ENCODE measurements at regions not wholly inside any gene's neighbourhood (a gene's known extent, or its start where the extent isn't known, plus 50 kb on each side); places are given as distances from the start of the nearest gene placed in this dataset.
"Not testable (repeated sequence)": the region's sequence is repeated elsewhere in the genome, so short reads cannot be mapped to it uniquely, and the experiment has no call there.

DNA sequence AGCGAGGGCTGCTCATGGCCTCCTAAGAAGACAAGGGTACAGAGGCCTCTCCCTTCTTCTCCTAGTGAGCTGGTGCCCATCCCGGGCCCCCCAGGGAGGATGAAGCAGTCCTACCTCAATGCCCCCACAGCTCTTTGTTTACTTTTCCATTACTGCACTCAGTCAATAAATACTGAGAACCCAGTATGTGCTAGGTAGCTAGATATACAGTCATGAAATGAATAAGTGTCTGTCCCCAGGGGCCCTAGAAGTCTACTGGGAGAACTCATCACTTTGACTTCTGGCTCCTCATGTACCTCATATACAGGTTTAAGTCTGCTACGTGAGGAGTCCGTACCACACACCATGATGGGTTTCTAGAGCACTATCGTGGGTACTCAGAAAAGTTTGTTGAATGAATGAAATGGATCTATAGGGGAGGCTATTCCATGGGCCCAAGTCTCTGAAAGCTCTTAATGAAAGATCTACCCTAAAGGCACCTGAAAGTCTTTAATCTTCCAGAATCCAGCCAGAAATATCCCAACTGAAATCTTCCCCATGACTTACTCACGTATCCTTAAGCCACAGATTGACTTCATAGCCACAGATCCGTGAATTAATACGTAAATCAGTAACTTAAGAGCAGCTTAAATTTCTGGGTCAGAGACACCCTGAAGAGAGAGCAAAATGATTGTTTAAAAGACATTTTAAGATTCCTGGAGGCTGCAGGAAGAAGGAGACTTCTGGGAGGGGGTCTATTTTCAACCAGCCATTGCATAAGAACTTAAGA lies 51.6 kb upstream of the POMP start:
- DNase-seq, result no peak

DNA sequence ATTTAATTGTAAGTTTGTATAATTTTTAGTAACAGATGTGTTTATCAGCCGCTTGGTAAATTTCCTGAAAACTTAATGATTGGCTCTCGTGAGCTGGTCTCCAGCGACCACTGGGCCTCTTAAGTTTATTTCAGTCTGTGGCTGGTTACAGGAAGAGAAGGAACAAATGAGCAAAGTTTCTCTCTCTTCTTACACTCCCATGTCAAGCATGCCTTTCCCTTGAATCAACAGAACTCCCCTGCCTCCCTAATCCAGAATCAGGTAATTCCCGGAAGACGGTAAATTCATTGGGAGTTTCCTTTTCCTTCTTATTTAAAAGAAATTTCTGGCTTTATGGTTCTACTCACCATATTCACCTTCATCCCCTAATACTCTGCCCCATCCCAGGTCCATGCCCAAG lies 52.5 kb upstream of the POMP start:
- no peak for DNase-seq

DNA sequence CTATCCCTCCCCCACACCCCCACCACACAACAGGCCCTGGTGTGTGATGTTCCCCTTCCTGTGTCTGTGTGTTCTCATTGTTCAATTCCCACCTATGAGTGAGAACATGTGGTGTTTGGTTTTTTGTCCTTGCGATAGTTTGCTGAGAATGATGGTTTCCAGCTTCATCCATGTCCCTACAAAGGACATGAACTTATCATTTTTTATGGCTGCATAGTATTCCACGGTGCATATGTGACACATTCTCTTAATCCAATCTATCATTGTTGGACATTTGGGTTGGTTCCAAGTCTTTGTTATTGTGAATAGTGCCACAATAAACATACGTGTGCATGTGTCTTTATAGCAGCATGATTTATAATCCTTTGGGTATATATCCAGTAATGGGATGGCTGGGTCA lies 53.8 kb upstream of the POMP start:
- not testable (repeated sequence) for DNase-seq

DNA sequence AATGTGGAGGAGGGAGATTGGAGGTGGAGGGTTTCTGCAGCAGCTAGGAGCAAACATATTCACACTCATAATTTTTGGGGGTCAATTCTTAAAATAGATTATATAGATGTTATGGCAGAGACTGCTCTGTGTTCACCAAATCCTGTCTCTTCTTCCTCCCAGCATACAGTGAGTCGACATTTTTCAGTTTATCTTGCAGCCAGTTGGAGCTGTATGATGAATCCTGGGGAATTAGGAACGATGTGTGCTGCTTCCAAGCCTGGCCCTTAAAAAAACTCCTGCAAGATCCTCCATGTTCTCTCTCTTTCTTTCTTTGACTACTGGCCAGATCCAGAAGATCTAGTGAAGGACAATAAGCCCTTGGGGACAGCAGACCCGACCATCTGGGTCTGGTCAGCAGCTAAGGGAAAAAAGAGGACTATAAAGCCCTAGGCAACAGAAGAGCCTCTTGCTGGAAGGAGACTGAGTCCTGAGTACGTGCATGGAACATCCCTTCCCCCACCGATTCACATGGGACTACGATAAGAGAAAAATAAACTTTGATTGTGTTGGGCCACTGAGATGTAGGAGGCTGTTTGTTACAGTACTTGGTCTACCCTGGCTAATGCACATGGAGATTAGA lies 55.8 kb upstream of the POMP start:
- DNase-seq, result no peak

DNA sequence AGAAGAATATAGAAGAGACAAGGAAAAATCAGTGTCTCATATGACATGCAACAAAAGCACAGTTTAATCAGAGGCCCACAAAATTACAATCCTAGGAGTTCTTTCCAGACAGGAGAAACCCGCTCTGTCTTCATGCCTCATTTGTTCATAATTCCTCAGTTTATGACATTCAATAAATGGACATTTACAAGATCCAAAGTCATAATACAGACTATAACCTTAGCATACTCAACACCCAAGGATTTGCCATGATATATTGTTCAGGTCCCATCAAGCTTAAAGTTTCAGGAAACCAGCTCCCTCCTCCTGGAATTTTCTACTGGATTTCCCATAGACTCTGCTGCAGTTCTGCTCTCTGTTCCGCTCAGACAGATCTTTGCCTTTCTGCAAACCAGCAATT lies 56.4 kb upstream of the POMP start:
- no peak for DNase-seq

DNA sequence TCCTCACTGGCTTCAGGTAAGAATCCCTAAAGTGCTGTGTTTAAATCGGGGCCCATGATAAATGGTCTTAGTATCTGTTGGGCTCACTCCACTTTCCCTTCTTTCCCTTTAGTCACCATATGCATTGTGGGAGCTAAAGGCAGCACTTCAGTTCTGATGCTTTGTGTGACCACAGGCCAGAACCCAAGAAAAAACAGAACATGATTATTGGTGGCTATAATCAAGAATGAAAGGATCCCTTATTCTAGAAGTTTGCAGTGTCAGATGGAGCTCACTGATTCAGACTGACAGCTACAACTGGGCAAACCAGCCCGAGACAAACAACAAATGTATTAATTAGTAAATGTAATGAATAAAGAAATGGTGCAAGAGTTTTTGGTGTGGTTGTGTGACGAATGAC lies 57.3 kb upstream of the POMP start:
- DNase-seq, result no peak

DNA sequence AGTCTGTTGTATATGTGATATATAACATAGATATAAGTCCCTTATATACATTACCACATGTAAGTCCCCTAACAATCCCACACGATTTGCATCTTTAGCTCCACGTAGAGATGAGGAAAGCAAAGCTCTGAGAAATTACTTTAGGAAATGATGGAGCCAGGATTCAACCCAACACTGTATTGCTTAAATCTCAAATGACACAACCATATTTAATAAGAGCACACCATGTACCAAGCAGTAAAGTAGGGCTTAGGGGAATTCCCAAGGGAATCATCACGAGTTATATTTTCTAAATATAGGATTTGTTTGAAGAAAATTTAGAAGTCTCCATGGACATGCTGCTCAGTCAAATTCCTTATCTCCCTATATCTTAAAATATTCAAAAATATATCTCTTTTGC lies 61.3 kb upstream of the POMP start:
- DNase-seq, result no peak

DNA sequence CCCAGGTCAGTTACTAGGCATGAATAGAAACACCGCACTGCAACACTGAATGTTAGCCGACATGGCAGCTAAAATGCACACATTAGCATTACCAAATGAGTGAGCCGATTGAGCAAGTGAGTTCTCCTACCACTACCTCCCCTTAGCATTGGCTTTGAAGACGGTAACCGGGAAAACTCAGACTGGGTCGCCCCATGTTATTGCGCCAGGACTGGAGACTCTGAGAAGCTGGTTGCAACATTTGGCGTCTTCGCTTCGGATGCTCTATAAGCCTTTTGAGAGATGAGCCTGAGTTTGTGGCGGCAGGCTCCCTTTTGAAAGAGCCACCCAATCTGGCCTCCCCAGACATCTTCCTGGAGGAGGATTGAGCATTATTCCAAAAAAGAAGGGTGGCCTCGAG lies 68.5 kb upstream of the POMP start:
- DNase-seq, result no peak

DNA sequence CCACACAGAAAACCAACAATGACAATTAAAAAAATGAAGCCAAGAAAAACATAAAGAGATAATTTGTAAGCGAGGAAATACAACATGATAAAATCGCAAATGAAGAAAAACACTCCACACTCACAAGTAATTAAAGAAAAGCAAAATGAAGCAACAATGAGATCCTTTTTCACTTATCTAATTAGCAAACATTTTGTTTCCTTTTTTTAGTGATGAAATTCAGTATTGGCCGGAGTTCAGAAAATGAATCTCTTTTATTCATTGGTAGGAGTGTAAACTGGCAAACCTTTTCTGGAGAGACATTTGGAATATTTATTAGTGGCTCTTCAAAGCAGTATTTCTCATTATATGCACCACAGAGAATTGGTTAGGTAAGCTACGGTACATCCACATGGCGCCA lies 70.6 kb upstream of the POMP start:
- DNase-seq, result no peak

DNA sequence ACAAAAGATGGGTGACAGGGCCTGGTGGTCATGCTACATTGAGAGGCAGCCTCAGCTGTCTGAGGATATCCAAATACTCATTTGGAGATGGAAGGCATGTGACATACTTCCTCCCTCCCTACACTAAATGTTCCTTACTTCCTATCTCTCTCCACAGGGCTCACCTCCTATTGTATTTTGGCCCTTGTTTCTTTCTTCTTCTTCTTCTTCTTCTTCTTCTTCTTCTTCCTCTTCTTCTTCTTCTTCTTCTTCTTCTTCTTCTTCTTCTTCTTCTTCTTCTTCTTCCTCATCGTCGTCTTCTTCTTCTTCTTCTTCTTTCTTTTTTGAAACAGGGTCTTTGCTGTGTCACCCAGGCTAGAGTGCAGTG lies 71.8 kb upstream of the POMP start:
- no peak for DNase-seq

DNA sequence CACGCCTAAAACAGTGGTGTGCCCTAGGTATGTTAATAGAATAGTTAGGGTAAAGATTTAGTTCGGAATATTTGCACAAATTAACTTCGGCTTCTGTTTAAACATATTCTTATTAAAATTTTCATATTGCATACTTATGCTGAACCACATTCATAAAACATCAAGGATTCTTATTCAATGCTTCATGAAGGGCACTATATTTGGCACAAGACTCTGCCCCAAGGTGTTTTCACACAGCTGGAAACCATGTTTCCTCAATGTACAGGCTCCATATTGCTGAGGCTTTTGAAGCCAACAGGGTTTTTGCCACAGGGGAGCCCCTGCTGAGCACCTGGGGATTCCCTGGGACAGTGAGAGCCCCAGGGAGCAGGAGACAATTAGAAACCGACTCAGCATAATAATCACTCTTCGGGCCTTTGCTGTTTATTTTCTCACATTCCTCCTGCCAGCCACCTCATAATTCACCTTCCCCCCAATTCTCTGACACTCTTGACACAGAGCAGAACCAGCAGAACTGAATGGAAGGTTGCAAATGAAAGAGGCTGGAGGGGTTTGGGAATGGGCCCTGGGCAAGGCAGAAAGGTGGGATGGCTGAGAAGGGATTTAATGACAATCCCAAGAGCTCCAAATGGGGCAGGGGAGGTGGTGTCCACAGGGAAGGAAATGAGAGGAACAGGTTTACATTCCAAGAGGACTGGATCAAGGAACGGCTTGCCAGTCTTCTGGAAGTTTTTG lies 72.3 kb upstream of the POMP start:
- no peak for DNase-seq

DNA sequence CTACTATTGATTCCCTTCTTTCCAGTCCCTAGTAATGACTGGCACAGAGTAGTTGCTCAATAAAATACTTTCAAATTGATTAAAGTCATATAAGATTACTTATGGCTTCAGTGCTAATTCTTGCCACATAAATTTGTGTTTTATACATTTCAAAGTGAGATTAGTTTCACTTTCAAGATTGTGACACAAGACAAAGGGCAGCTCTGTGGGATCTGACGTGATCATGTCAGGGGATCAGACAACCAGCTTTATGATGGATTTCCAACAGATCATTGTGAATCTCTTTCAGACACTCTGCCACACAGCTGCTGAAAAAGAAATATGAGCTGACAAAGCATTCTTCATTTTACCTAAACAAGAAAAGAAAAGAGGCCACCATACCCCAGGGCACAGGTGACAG lies 73.4 kb upstream of the POMP start:
- peak; percentile 3 for DNase-seq

DNA sequence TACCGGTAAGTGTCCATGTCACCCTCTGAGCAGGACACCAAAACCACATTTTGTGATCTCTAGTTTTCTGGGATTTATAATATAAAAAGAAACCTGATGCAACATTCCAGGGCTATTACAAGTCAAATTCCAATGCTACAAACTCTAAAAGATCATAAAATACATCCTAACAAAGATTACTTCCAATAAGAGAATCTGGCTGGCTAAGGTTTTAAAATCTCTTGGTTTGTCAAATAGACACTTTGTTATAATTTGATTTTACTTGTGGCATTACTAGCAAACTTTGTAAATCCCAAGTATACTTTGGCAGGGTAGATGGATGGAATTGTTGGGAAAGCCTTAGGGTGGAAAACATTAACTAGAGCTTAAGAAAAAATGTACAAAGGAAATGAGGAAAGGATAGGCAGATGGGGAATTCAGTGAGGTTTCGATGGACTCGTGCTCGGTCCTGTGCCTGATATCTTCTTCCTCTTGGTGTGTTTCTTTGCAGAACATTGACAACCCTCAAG lies 74.0 kb upstream of the POMP start:
- no peak for DNase-seq

DNA sequence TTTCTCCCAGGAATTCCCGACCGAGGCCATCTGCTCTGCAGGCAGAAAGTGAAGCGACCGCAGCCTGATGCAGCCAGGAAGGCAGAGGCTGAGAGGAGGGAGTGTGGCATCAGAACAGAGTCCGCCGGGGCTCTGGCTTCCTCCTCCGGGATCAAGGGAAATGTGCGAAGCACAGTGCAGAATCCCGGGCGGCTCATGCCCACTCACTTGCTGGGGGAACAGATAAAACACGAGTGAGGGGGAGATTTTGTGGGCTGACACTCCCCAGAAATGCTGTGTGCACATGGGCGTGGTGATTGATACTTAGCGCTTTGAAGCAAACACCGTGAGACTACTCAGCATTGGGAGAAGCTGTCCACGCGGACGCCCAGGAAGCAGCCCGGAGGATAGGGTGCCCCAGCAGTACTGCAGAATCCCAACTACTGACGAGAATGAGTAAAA lies 75.3 kb upstream of the POMP start:
- no peak for DNase-seq

DNA sequence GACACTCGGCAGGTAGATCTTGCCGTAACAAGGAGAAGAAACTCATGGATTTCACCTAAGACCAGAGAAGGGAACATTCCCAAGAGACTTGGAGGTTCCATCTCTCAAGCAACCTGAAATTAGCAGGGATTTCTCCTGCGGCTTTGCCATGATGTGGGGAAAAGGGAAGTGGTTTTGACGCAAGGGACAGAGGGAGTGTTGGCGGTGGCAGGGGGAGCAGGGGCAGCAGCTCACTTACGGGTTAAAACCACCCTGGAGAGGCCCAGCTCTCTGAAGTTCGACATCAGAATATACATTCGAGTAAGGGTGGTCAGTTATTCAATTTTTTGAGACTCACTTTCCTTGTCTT lies 76.1 kb upstream of the POMP start:
- no peak for DNase-seq

DNA sequence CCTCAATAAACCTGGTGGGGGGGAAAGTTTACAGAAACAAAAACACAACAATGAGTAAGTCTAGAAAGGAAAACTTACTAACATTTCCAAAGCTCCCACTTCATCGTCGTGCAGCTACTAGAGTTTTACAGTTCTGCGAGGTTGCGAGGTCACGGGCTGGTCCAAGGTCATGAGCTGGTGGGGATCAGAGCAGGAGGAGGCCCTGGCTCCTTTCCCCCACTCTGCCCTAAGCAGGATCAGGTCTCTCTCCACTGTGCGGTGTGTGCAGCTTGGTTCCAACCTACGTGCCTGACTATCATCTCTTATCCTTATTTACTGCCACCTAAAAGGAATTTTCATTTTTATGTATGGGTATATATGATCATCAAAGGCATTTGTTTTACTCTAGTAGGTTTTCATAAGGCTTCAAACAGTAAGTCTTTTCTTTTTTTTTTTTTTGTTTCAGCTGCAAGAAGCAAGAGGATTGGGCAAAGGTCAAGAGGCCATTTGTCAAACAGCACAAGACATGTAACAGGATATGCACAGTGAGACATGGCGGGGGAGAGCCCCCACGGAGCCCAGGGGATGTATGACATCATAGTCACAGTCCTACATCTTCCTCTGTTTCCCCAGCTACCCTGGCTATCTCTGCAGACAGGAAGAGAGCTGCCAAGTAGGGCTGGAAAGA lies 76.6 kb upstream of the POMP start:
- no peak for DNase-seq

DNA sequence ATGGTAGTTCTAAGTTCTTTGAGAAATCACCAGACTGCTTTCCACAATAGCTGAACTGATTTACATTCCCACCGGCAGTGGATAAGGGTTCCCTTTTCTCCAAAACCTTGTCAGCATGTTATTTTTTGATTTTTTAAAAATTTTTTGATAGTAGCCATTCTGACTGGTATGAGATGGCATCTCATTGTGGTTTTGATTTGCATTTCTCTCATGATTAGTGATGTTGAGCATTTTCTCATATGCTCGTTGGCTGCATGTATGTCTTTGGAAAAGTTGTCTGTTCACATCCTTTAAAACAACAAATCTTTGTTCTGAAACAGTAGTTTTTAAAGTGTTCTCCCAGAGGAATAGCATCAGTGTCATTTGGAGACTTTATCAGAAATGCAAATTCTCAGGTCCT lies 77.5 kb upstream of the POMP start:
- DNase-seq, result no peak

DNA sequence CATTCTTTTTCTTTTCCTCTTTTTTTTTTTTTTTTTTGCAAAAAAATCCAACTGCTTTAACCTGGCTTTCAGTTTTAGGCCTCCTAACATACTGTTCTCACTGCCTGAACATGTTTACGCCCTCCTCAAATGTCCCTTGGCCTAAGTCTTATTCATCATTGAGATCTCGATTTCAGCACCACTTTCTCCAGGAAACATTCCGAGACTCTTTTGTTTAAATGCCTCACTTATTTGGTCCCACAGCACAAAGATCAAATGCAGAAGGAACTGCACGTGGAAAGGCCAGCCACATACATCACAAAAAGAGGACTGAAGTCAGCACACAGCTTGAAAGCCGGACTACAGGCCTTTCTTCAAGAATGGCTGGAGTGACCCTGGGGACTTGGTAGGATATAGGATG lies 79.2 kb upstream of the POMP start:
- DNase-seq, result no peak

DNA sequence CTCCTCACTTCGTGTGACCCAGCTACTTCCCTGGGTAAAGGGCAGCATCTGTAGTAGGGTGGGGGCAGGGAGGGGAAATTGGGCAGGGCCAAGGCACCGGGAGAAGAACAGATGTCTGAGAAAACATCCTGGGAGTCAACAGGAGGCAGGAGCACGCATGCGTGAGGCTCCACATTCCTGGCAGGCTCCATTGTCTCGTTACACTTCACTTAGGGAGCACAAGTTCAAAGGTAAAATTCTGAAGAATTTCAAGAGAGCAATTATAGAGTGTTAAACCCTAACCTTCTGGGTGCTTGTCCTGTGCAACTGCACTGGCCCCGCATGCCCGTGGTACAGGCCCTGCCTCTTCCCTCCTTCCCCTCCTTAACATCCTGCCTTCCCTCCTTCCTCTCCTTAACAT lies 79.6 kb upstream of the POMP start:
- DNase-seq, result no peak

DNA sequence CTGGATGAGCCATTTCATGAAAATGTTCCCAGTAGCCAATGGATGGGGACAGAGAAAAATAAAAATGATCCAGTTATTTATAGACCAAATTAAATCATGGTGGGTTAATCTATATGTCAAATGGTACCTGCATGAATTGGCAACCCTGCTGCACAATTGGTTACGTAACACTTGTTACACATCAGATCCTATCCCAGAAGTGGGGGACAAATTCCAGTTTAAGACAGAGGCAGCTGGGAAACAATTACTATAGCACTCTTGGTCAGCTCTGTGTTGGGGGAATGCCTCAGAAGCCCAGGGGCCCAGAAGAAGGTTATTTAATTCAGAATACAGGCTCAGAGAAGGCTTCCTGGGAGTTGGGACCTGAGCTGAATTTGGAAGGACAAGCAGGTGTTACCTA lies 81.1 kb upstream of the FLT1 start:
- no peak for DNase-seq

DNA sequence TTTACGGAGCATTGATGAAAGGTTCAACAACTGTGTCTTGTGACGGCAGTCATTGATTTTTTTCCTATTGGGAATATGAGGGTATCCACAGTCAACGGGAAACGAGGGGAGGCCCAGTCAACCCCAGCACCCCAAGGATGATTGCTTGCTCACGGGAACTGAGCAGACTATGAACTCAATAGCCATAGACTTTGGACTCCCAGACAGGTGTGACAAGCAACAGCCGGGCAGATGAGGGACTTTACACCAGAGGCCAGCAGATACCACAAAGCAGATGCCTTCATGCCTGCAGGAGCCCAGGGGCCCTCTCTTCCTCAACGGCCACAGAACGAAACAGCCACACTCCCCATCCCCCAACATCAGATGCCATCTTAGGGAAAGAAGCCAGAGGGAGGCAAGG lies 80.3 kb upstream of the FLT1 start:
- no peak for DNase-seq

DNA sequence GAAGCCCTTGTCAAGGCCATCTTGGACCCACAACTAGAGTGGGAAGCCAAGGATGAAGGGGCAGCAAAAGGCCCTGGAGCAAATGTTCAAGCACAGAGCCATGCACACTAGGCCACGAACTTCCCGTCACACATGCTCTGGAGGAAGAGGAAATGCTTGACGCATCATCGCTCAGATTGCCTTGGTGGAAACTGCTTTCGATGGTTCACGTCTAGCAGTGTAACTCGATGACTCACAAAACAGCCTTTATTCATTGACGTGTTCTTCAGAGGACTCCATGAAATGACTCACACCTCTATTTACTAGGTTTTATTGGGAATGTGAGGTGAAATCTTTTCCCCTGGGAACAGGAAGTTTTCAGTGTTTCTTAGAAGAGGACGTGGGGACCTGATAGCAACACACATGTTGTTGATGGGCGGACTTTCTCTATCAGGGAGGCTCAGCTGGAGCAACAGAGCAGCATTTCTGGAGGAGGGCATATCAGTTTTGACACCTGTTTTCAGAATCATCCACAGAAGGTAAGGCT lies 79.8 kb upstream of the FLT1 start:
- peak; percentile 7 for DNase-seq

DNA sequence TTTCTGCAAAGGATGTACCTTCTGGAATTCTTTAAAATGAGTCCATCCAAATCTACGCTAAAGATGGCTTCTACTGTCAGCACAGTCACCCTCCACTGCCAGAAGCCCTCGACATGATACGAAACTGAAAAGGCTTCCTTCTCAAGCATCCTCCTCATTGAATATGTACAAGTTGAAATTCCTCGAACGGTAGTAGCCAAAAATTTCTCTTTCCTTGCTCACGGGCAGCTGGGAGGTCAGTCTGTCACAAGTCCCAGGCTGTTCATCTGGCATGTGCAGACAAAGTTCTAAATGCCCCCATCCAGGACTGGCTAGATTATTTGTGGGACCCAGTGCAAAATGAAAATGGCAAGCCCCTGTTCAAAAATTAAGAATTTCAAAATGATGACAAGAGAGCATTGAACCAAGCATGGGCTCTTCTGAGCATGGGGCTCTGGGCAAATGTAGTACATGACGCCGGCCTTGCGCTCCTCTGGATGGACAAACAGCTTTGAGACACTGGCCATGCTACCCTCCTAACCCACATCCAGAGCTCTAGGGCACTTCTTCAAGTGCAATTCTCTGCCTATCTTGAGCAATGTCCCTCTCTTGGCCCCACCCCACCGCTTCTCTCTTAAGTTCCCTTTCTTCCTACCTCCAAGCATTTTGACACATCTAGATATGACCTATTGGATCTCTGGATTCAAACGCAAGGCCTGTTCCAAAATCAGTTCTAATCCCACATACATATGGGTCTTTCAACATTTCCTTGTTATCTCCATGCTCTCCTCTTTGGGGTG lies 78.9 kb upstream of the FLT1 start:
- no peak for DNase-seq

All from CD4-positive, alpha-beta T cell treated with Interleukin-17A for 1 hour (primary cell).